Smooth muscle cell (in vitro differentiated cells): ENCODE measurements at regions not wholly inside any gene's neighbourhood (a gene's known extent, or its start where the extent isn't known, plus 50 kb on each side); places are given as distances from the start of the nearest gene placed in this dataset.

Experiments
- DNase-seq: peaks from one replicate; lab custom pipeline; 2025; ENCODE audit not compliant: unreplicated experiment; lab: John Stamatoyannopoulos, UW
- H2AFZ ChIP-seq: fragments of 200-600 bp; sonication (generic); 2 replicates; pipeline ENCODE4 v1.6.0; 2016; ENCODE audit warnings: antibody characterized with exemption, low read depth, mild to moderate bottlenecking
- H3F3A ChIP-seq: fragments of 200-600 bp; sonication (generic); 2 replicates; pipeline ENCODE4 v1.6.0; 2017; ENCODE audit warnings: antibody characterized with exemption, low read depth
- H3K27ac ChIP-seq: fragments of 200-600 bp; sonication (generic); 2 replicates; pipeline ENCODE4 v1.5.1; 2016; ENCODE audit warnings: low read depth, mild to moderate bottlenecking
- H3K27me3 ChIP-seq: fragments of 200-600 bp; sonication (generic); 2 replicates; pipeline ENCODE4 v1.6.1; 2016; ENCODE audit warnings: low read depth, mild to moderate bottlenecking
- H3K36me3 ChIP-seq: fragments of 200-600 bp; sonication (generic); 2 replicates; pipeline ENCODE4 v1.5.1; 2016; ENCODE audit warnings: low read depth
- H3K4me1 ChIP-seq: fragments of 200-600 bp; sonication (generic); 2 replicates; pipeline ENCODE4 v1.5.1; 2016; ENCODE audit warnings: low read depth
- H3K4me2 ChIP-seq: fragments of 200-600 bp; sonication (generic); 2 replicates; pipeline ENCODE4 v1.6.0; 2016; ENCODE audit warnings: mild to moderate bottlenecking
- H3K4me3 ChIP-seq: fragments of 200-600 bp; sonication (generic); 2 replicates; pipeline ENCODE4 v1.5.1; 2016; ENCODE audit warnings: mild to moderate bottlenecking
- H3K79me2 ChIP-seq: fragments of 200-600 bp; sonication (generic); 2 replicates; pipeline ENCODE4 v1.6.0; 2016; ENCODE audit warnings: low read depth, mild to moderate bottlenecking
- H3K9ac ChIP-seq: fragments of 200-600 bp; sonication (generic); 2 replicates; pipeline ENCODE4 v1.6.0; 2016; ENCODE audit warnings: low read depth
- H3K9me3 ChIP-seq: fragments of 200-600 bp; sonication (generic); replicated peaks from 2 replicates; pipeline ENCODE4 v1.5.1; 2016; ENCODE audit warnings: low read depth
- H4K20me1 ChIP-seq: fragments of 200-600 bp; sonication (generic); 2 replicates; pipeline ENCODE4 v1.6.0; 2016; ENCODE audit warnings: low read depth
- WGBS: methylation state at CpG from one replicate; pipeline ENCODE4 v1.1.7; 2016; ENCODE audit warnings: low lambda C conversion rate; 5-methylcytosine and 5-hydroxymethylcytosine counted together
- TF ChIP-seq, protein P1 (sequence below): fragments of 200-600 bp; sonication (generic); IDR thresholded peaks from 2 replicates; pipeline ENCODE4 v1.5.1; 2017; ENCODE audit warnings: borderline replicate concordance, mild to moderate bottlenecking, antibody characterized with exemption; ENCODE audit not compliant: insufficient read depth, poor library complexity, severe bottlenecking

DNA sequence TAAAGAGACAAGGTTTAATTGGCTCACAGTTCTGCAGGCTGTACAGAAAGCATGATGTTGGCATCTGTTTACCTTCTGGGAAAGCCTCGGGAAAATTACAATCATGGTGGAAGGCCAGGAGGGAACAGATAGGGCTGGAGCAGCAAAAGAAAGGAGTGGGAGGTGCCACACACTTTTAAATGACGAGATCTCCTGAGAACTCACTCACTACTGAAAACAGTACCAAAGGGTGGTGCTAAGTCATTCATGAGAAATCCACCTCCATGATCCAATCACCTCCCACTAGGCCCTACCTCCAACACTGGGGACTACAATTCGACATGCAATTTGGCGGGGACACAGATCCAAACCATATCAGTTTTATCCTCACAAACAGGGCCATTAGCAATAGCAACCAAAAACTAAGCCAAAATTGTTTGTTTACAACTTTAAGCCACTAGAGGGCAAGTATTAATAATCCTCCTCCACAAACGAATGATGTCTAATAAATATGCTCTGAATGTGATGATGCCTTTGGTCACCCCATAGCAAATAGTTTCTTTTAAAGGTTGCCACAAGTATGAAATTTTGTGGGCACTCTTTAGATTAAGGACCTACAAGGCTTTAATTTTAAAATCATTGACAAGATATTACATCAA is 129.2 kb upstream of the NRBF2 start:
- TF ChIP-seq, protein P1, sequence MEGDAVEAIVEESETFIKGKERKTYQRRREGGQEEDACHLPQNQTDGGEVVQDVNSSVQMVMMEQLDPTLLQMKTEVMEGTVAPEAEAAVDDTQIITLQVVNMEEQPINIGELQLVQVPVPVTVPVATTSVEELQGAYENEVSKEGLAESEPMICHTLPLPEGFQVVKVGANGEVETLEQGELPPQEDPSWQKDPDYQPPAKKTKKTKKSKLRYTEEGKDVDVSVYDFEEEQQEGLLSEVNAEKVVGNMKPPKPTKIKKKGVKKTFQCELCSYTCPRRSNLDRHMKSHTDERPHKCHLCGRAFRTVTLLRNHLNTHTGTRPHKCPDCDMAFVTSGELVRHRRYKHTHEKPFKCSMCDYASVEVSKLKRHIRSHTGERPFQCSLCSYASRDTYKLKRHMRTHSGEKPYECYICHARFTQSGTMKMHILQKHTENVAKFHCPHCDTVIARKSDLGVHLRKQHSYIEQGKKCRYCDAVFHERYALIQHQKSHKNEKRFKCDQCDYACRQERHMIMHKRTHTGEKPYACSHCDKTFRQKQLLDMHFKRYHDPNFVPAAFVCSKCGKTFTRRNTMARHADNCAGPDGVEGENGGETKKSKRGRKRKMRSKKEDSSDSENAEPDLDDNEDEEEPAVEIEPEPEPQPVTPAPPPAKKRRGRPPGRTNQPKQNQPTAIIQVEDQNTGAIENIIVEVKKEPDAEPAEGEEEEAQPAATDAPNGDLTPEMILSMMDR: peak; percentile 32
- Histone ChIP-seq H3K27ac (no peak overlapping the region), H2AFZ (no peak overlapping the region), H3K36me3 (no peaks in the 10 kb centered on the region), H3K27me3 (no peaks in the 10 kb centered on the region), H3F3A (no peaks in the 10 kb centered on the region), H3K4me1 (no peaks in the 10 kb centered on the region), H3K79me2 (no peaks in the 10 kb centered on the region), H3K4me3 (no peak overlapping the region), H4K20me1 (no peaks in the 10 kb centered on the region), H3K4me2 (no peak overlapping the region), H3K9me3 (no peaks in the 10 kb centered on the region), H3K9ac (no peak overlapping the region)
- no peak for DNase-seq
- 70% methylated on average over 5 of the region's 5 CpGs for WGBS

DNA sequence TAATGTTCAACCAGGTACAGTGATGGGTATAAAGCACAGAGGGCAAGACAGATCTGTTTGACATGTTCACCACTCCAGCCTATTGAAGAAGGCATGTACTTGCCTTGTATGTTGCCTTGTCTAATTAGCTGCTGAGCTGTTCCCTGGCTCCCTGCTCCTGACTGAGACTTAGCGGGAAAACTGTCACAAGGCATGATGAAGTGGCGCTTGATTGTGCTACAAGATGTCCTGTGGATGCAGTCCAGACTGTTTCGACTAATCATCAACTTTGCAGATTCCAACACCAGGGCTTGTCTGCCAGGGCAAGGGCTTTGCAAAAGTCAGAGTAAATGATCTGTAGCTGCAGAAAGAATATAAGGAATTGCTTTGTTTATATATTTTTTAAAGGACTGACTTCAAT is 136.2 kb upstream of the NRBF2 start:
- Histone ChIP-seq H3K27me3 (no peaks in the 10 kb centered on the region), H3K36me3 (no peaks in the 10 kb centered on the region), H3K9me3 (no peaks in the 10 kb centered on the region), H3F3A (no peaks in the 10 kb centered on the region), H3K79me2 (no peaks in the 10 kb centered on the region), H3K4me2 (no peak overlapping the region), H4K20me1 (no peaks in the 10 kb centered on the region), H3K4me1 (no peaks in the 10 kb centered on the region), H3K9ac (no peak overlapping the region), H3K27ac (no peak overlapping the region), H3K4me3 (no peak overlapping the region), H2AFZ (no peak overlapping the region)
- no peak for DNase-seq
- WGBS: 70% methylated on average over 3 of the region's 3 CpGs
- TF ChIP-seq, protein P1: no peak

DNA sequence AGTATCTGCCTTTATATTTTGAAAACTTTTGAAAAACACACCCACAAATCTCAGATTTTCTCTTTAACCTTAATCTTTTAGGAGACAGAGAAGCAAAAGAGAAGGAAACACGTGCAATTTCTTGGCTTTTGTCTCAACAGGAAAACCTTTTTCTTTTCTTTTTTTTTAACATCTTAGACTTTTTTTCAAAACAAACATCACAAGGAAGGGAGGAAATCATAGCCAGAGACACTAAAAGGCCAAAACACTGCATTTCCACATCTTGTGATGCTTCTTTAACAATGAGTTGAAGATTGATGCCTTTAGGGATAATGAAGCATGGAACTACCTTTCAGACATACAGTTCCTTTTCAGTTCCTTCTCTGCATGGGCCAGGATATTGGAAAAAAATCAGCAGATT is 136.6 kb upstream of the NRBF2 start:
- no peak overlapping the region for H3K4me2 ChIP-seq
- H3K9me3 ChIP-seq: no peaks in the 10 kb centered on the region
- TF ChIP-seq, protein P1: no peak
- 90% methylated on average over 1 of the region's 1 CpG for WGBS
- H4K20me1 ChIP-seq: no peaks in the 10 kb centered on the region
- no peaks in the 10 kb centered on the region for H3K27me3 ChIP-seq
- no peak overlapping the region for H2AFZ ChIP-seq
- no peaks in the 10 kb centered on the region for H3K79me2 ChIP-seq
- no peak overlapping the region for H3K9ac ChIP-seq
- DNase-seq: no peak
- no peaks in the 10 kb centered on the region for H3K36me3 ChIP-seq
- H3K4me3 ChIP-seq: no peak overlapping the region
- H3K27ac ChIP-seq: no peak overlapping the region
- no peaks in the 10 kb centered on the region for H3F3A ChIP-seq
- H3K4me1 ChIP-seq: no peaks in the 10 kb centered on the region

DNA sequence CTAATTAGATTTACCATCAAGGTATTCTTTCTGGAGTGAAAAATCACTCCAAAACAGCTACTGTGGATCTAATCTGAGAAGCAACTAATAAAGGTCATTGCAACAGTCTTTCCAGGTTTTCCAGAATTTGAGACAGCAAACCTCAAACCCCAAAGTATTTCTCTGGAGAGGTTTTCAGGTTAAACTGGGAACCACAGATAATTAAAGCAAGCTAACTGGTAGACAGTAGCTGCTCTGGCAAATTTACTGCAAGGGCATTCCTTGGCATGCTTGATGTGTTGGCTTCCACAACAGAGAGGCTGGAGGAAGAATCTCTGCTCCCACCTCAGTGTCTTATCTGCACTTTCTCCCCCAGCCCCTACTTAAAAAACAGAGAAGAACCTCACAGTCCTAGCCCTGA is 140.0 kb upstream of the NRBF2 start:
- TF ChIP-seq, protein P1: no peak
- Histone ChIP-seq H3K4me2 (no peak overlapping the region), H2AFZ (no peak overlapping the region), H4K20me1 (no peaks in the 10 kb centered on the region), H3F3A (no peaks in the 10 kb centered on the region), H3K9me3 (no peaks in the 10 kb centered on the region), H3K27ac (no peak overlapping the region), H3K4me3 (no peak overlapping the region), H3K79me2 (no peaks in the 10 kb centered on the region), H3K27me3 (no peaks in the 10 kb centered on the region), H3K9ac (no peak overlapping the region), H3K4me1 (no peaks in the 10 kb centered on the region), H3K36me3 (no peaks in the 10 kb centered on the region)
- DNase-seq: no peak
